Adrenal gland (tissue), 5 donors: ENCODE measurements at regions not wholly inside any gene's neighbourhood (a gene's known extent, or its start where the extent isn't known, plus 50 kb on each side); places are given as distances from the start of the nearest gene placed in this dataset.

Source experiments
- POLR2A ChIP-seq, 2 donors: fragments of 450-650 bp; IDR thresholded peaks; one replicate each; pipeline ENCODE4 v1.6.1; 2017; ENCODE audit warnings: antibody characterized with exemption in 2 of 2, mild to moderate bottlenecking in 2 of 2, moderate library complexity in 1 of 2
- TF ChIP-seq, protein P1 (sequence below), 6 experiments: fragments of 450-650 bp in 4 of 6; fragments of 200-600 bp in 2 of 6; sonication (generic) in 1 of 6; IDR thresholded peaks; 1 replicate in 5 of 6; 2 replicates in 1 of 6; pipeline versions ENCODE4 v1.5.1 to v1.8.0; 2016 to 2021; ENCODE audit warnings: antibody characterized with exemption in 6 of 6, mild to moderate bottlenecking in 2 of 6, moderate library complexity in 1 of 6
- donor health status: DM: no; HTN: no; CAD: no.

DNA sequence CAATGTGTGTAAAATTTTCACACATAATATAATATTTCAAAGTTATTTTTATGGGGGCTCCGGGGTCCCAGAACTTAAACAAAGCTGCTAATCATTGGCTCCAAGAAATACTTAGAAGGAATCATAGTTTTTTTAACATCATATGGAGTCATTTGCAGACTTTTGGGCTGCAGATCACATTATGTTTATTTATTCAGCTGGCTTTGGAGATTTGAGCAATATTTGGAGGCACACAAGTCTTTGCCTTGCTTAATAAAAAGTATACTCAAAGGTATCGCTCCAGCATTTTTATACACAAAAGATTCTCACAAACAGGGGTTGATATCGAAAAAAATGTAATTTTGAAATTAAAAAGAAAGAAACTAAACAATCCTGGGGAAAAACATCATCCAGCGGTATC, 382.5 kb upstream of the TENM3 start:
- TF ChIP-seq POLR2A (IDR thresholded peaks at IDR 0.05), result no peak
- TF ChIP-seq, protein P1, sequence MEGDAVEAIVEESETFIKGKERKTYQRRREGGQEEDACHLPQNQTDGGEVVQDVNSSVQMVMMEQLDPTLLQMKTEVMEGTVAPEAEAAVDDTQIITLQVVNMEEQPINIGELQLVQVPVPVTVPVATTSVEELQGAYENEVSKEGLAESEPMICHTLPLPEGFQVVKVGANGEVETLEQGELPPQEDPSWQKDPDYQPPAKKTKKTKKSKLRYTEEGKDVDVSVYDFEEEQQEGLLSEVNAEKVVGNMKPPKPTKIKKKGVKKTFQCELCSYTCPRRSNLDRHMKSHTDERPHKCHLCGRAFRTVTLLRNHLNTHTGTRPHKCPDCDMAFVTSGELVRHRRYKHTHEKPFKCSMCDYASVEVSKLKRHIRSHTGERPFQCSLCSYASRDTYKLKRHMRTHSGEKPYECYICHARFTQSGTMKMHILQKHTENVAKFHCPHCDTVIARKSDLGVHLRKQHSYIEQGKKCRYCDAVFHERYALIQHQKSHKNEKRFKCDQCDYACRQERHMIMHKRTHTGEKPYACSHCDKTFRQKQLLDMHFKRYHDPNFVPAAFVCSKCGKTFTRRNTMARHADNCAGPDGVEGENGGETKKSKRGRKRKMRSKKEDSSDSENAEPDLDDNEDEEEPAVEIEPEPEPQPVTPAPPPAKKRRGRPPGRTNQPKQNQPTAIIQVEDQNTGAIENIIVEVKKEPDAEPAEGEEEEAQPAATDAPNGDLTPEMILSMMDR (IDR thresholded peaks at IDR 0.05), result no peak
